GM19467 (cell line): ENCODE measurements at regions not wholly inside any gene's neighbourhood (a gene's known extent, or its start where the extent isn't known, plus 50 kb on each side); places are given as distances from the start of the nearest gene placed in this dataset.
"Not testable (repeated sequence)": the region's sequence is repeated elsewhere in the genome, so short reads cannot be mapped to it uniquely, and the experiment has no call there.

Experiments
- ATAC-seq: cut with Tn5 transposase; IDR thresholded peaks from one replicate; pipeline ENCODE4 v1.9.1; 2021; ENCODE audit warnings: mild to moderate bottlenecking, moderate library complexity; ENCODE audit not compliant: unreplicated experiment

DNA sequence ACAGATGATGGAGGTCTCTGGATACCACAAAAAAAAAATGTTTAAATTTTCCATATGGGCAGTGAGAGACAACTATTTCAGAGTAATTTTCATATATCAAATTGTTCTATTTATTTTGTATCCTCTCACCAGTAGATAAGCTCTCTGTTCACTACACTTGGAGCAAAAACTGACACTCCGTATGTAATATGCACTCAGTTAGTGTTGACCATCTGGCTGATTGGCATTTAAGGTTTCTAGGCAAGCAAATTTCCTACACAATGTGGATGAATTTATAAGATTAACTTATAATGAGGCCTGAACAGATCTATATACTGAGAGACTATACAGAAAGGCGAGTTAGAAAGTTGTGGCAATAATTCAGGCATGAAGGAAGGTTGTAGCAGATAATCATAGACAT is 836.5 kb upstream of the SEMA6D start:
- ATAC-seq, result no peak

DNA sequence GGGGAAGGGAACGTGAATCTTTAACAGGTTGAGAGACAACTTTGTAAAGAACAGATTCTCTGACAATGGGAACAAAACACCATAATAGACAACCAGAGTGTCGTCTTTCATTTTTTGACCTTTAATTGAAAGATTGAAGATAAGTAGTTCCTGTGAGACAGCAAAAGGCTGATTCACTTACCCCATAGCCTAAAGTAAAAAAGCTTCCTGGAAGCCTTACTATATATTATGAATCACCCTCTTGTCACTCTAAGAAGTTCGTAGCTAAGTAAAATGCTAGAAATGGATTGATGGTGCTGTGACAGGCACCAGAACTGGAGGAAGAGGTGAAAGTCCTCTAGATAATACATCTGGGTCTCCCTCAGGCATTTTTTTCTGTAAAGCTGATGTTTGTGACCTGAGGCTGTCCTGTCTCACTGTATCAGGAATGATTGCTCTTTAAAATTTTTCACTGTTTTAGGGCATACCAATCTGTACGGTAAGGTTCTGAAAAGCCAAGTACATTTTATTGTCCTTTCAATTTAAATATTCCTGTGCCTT is 824.6 kb upstream of the SEMA6D start:
- no peak for ATAC-seq

DNA sequence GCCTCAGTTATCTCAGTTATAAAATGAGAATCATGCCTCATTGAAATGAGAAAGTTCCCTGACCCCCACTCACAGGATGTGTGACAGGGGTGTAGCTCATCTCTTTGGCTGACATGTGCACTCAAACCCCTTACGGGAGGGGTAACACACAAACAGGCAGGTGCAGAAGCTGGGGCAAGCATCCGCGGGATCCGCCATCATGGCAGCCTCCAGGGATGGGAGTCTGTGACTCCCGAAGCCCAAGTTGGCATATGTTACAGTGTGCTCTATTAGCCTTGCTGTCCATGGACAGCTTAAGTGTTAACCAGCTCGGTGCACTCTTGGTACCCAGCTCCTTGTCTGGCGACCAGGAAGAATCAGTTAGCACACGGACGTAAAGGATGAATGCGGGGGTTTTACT is 822.7 kb upstream of the SEMA6D start:
- ATAC-seq, result no peak

DNA sequence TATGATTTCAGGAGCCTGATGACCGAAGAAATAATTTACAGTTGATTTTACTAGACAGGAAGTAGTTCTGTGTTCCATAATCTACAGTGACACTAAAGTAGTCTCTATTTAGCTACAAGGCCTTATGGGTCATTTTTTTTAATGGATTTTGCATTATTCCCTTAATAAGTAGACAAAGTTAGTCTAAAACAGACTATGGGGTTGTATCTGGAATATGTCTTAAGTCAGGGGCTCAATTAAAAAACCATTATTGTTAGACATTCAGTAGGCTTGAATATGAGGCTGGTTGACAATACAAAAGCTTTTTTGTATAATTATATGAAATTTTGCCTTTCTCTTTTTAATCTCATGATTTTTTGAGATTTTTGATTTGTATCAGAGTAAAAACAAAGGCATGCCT is 820.0 kb upstream of the SEMA6D start:
- ATAC-seq, result no peak

DNA sequence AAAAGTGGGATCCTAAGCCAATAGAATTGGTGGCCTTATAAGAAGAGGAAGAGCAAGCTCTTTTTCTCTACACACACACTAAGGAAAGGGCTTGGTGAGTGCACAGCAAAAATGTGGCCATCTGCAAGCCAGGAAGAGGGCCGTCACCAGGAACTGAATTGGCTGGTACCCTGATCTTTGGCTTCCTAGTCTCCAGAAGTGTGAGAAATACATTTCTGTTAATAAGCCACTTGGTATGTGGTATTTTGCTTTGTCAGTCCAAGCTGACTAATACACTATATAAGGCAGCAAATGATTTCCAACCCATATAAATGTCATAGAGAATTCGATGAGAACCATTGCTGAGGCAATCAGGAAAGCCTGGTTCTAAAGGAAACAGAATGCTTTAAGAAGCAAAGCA is 816.3 kb upstream of the SEMA6D start:
- ATAC-seq, result no peak

DNA sequence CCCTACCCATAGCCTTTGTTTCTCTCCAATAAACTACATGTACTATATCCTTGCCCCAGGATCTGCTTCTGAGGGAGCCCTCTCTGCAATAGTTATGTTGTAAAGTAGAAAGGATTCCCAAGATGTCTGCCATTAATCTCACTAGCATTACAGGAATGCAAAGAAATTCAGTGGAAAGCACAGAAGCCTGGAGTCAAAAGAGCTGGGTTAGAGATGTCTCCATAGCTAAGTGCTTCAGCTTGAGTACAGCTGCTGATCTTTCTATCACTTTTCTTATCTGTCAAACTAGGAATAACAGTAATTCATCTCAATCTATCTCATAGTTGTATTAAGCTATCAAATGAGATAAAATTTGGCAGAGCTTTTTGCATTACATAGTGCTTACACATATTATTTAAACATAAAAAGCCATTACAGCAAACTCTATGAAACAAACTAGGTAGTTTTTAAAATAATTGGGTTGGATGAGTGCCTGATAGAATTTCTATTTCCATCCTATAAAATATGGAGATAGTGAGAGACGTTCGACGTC is 799.5 kb upstream of the SEMA6D start:
- ATAC-seq, result no peak

DNA sequence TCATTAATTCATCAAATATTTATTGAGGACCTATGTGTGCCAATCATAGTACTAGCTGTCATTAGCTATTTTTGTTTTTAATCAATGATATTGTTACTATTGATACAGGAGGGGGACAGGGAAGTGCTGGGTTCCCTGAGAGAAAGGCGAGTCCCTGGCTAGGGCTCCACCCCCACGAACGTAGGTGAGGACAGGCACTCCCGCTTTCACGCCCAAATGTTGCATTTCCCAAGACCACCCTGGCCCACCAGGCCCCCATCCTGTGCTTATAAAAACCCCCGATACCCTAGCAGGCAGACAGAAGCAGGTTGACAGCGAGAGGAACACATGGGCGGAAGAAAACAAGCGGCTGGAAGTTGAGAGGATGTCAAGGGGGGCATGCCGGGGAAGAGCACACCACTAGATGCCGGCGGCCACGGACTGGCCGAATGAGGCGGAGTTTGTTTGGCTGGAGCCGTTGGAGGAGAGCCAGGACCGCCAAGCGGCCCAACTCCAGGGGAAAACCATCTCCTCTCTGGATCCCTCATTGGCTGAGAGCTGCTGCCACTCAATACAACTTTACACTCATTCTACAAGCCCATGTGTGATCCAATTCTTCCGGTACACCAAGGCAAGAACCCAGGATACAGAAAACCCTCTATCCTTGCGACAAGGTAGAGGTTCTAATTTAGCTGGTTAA is 798.7 kb upstream of the SEMA6D start:
- ATAC-seq, result no peak

DNA sequence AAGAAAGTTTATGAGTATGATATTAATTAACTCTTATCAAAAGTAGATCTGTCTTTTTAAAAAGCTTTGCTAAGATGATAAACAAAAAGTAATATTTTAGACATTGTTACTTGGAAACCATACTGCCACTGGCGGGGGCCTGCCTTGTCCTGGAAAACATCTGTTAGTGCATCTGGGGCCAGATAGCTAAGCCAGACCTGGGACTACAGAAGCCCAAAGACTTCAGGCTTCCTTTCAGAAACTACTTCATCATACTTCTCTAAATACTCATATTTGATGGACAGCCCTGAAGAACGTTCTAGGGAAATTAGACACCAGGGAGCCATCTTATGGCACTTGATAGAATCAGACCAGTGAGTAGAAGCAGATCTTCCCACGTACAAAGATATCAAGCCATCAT is 795.4 kb upstream of the SEMA6D start:
- no peak for ATAC-seq

DNA sequence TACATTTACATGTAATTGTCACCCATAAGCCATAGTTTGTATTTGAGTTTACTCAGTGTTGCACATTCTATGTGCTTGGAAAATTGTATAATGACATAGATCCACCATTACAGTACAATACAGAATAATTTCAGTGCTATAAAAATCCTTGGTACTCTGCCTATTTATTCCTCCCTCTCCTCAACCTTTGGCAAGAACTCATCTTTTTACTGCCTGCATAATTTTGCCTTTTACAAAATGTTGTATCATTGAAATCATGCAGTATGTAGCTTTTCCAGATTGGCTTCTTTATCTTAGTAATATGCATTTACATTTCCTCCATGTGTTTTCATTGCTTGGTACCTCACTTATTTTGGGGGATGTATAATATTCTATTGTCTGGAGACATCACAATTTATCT is 786.9 kb upstream of the SEMA6D start:
- no peak for ATAC-seq

DNA sequence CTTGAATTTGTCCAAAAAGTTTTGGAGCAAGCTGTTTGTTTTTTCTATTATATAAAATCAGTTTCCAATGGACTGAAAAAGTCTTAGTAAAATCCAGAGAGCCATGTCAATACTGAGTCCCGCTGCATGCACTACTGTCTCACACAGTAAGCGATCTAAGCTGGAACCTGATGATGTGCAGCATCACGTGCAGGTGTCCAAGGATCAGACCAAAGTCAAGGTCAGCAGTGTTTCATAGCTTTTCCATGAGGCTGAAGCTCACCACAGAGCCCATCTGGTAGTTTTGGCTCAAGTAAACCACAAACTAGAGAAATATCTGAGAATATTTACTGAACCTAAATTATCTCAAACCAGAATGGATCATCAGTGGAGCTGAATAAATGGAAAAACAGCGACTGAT is 784.0 kb upstream of the SEMA6D start:
- ATAC-seq, result no peak

DNA sequence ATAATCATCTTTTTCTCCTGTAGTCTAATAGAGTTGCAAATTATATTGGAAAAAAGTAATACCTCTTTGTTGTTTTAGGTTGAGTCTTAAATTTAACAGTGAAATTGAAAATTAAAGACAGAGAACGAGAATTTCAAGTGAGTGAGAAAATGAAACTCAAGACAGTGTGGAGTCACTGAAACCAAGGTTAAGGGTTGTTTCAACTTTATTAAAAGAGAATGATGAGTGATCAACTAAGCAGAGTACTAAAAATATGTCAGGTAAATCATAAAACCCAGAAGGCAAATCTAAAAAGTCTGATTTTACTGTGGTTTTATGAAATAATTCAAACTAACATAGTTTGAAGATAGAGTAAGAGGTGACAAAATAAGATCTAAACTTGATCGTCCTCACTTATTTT is 782.5 kb upstream of the SEMA6D start:
- no peak for ATAC-seq

DNA sequence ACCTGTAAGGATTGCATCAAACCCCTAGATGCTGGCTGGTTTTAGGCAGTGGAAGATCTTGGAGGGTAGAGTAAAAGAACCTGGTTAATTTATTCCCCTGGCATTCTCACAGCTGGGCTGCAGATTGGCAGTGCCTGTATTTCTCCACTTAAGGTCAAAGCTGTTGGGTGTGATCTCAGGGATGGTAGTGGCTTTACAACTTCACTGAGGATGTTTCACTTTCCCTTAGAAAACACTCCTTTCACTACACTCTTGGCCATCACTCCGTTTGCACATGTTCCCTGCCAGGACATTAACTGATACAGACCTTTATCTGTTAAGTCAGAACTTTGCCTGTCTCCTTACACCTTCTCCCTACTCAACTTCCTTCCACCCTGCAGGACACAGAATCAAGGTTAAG is 779.1 kb upstream of the SEMA6D start:
- ATAC-seq, result no peak

DNA sequence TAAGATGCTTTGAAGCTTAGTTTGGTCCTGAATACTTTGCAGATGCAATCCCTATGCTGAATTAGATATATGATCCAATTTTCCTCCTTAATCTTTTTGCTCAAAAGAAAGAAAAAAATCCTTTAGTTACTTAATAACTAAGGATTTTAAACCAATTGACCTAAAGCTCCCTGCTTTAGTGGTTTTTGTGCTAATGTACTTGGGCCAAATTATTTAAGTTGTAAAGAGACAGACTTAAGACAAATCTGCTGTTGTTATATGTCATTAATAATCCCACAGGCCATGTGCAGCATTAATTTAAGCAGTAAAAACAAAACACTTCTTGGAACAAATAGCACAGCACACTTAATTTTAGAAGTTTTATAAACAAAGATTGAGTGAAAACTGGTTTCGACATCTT is 776.1 kb upstream of the SEMA6D start:
- no peak for ATAC-seq

DNA sequence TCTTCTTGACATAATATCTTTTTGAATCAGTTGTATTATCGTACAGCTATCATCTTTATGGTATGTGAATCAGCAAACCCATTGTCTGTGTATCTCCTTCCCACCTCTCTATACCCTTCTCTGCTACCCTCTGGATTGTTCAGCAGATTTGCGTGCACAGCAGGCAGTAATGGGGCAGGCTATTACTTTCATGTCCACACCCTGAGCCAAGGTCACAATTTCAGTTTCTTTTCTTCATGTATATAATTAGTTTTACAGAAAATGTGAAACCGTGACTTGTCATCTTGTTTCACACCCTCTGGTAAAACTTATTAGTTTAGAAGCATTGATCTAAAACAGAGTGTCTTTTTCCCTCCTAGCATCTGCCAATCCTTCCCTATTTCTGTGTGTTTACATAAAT is 770.4 kb upstream of the SEMA6D start:
- ATAC-seq, result no peak

DNA sequence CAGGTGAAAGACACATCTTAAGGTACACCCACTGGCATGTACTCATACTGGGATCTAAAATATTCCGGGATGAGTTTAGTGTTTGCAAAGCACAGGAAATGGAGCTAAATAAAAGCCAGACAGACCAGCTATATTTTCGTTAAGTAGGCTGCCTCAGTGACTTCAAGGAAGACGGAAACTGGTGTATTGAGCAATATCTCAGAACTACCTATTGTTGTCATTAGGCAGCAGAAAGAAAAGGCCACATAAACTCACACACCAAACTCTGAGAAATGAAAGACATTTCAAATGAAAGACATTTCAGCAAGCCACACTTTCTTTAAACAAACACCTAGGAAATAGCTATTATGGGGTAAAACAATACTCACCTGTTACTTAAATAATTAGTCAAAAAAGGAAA is 761.7 kb upstream of the SEMA6D start:
- no peak for ATAC-seq

DNA sequence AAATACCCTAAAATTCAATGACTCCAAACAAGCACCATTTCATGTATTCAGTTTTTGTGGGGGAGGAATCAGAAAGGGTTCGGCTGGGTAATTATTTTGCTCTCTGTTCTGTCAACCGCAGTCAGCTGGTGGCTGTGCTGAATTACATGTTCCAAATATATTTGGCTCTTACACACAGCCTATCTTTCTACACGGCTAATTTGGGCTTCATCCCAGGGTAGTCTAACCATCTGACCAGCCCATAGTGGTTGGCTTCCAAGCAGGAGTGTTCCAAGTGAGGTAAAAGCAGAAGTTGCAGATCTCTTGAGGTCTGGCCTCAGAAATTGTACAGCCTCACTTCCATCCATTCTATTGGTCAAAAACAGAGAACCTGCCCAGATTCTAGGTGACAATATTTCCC is 760.8 kb upstream of the SEMA6D start:
- no peak for ATAC-seq

DNA sequence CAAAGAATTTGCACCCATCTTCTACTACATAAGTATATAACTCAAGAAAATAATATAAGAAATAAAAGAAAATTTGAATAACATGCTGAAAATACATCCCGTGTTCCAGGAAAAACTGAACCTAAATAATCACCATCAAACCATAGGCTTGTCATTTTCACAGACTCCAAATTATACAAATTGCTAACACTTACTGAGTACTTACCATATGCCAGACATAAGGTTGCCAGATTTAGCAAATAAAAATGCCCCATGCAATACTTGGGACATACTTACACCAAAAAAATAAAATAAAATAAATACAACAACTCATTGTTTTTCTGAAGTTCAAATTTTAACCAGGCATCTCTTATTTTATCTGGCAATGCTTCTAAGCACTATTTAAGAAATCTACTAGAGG is 760.4 kb upstream of the SEMA6D start:
- no peak for ATAC-seq

DNA sequence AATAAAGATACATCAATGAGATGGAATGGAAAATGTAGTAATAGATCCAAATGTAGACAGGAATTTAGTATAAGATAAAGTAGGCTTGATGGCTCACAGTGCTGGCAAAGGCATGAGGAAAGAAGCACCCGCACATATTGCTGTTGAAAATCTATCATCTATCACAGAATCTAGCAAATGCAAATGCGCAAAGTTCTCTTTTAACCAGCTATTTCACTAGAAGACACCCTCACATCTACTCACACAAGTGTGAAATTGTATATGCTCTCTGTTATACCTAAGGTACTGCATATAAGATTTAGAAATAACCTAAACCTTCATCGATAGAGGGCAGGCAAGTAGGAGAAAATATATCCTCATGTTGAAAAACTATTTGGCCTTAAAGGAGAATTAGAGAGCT is 756.7 kb upstream of the SEMA6D start:
- no peak for ATAC-seq

DNA sequence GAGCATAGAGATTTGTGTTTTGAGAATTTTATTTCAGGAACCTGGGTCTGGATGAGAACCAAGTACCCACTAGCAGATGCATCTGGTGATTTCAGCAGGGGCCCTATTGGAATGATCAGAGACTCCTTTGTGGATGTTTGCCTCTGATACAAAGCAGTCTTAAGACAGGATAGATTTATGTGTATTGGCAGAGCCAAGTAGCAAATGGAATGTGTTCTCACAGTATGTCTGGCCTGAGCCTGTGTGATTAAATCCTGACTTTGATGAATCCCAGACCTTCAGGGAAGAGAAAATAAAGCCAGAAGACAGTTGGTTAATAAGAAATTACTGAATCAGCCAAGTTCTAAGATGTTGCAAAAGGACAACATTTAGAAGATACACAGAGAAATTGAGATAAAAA is 755.5 kb upstream of the SEMA6D start:
- no peak for ATAC-seq

DNA sequence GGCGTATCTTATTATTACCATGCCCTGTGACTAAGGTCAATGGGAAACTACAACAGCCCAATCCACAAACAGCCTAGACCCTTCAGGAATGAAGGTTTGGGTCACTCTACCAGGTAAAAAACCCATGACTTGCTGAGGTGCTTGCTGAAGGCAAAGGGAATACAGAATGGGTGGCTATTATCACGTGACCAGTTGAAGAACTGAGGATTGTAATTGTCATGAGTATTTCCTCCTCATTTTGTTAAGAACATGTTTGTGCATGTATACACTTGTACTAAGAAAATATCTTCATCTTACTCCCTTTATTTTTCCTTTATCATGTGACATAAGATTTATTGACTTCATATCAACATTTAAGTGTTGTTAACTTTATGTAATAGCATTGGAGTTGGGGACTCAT is 729.2 kb upstream of the SEMA6D start:
- not testable (repeated sequence) for ATAC-seq

DNA sequence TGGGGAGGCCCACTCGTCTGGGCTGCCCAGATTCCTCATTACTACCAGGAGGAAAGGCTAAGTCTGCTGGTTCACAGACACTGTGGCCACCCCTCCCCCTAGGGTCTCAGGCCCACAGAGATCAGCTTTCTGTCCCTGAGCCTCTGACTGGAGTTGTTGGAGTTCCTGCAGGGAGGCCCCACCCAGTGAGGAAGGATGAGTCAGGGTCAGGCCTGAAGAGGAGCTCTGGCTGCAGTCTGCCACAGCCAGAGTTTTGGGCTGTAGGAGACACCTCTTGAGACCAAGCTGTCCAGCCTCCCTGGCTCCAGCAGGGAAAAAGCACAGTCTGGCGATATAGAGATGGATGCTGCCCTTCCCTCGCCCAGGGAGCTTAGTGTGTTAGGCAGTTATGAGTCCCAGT is 720.9 kb upstream of the SEMA6D start:
- no peak for ATAC-seq

DNA sequence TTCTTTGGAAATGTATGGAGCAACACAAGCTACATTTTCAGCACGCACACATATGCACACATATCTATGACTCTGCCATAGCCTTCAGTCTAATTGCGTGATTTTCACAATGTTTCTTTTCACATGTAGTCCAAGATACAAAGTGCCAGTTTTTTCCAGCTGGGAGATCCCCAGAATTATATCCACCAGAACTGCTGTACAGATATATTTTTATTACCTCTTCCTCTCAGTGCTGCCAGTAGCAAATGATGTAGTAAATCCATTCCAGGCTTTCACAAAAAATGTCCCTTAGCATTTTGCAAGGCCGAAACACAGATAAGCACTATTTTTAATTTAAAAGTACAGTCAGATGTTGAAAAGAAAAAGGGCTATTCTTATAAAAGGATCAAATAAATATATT is 719.8 kb upstream of the SEMA6D start:
- no peak for ATAC-seq

DNA sequence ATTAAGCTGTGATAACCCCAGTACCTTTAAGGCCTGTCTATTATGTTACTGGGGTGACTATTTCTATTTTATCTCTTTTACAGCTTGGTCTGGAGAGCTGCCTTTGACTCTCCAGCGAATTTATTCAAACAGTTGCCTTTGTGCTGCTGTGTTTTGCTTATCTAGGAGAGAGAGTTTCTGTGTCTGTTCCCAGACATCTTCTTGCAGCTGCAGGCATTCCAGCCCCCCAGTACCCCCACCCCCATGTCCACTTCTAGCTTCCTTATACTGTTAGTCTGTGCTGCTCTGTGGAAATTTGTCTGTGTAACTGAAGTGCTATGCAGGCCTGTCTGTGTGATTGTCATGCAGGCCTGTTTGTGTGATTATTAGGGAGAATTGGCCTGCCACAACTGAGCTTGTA is 713.7 kb upstream of the SEMA6D start:
- ATAC-seq, result no peak
